GM18508 (cell line): ENCODE measurements at regions not wholly inside any gene's neighbourhood (a gene's known extent, or its start where the extent isn't known, plus 50 kb on each side); places are given as distances from the start of the nearest gene placed in this dataset.
"Not testable (repeated sequence)": the region's sequence is repeated elsewhere in the genome, so short reads cannot be mapped to it uniquely, and the experiment has no call there.

Experiments used
- ATAC-seq: cut with Tn5 transposase; IDR thresholded peaks from one replicate; pipeline ENCODE4 v1.9.1; 2021; ENCODE audit warnings: moderate number of reproducible peaks; ENCODE audit not compliant: insufficient read depth, unreplicated experiment

DNA sequence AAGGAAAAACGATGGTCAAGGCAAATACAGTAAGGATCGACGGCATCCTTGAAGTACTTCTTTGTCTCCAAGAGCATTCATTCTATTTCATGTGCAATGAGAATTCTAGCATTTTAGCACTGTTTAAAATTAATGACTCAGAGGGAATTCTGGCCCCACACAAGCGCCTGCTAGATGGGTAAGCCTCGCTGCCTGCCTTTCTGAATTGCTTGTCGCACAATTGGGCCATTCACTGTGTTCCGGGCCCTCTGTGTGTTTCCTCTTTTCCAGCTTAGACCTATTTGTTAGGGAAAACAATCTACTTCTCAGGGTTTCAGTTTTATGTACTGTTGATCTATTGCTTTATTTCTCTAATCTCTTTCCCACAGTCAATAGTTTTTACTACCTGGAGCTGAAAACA, 204.7 kb upstream of the ZNF32 start:
- ATAC-seq, result no peak

DNA sequence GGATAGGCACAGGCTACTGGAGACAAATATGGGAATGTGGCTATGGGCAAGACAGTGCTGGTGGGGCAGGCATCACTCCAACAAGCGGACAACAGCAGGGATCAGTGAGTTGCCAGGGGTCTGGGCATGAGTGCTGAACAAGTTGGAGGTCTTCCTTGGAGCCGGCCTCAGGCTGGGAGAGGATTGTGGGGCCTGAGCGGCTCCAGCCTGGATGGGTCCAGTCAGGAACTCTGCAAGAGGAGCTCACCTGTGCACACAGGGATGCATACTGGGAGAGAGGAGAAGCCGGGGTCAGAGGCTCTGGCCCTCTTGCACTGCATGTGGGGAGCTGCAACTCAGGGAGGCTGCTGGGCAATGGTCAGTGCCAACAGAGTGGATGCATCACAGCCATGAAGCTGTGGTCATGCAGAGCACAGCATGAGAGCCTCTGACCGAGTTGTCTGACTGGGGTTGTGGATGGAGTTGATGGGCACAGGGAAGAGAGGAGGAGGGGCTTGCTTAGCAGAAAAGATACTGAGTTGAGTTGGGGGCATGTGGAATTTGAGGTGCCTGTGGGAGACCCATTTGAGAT, 204.0 kb upstream of the ZNF32 start:
- no peak for ATAC-seq

DNA sequence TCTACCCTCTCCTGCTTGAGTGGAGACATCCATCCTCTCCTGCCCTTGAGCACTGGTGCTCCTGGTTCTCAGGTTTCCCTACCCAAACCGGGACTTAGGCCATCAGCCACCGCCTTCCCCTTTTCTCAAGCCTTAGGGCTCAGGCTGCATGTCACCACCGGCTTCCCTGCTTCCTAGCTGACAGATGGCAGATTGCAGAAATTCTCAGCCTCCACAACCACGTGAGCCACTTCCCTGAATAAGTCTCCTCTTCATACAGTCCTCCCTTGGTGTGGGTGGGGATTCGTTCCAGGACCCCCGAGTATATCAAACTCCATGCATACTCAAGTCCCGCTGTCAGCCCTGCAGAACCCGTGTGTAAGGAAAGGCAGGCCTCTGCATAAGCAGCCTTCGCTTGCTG, 203.5 kb upstream of the ZNF32 start:
- no peak for ATAC-seq

DNA sequence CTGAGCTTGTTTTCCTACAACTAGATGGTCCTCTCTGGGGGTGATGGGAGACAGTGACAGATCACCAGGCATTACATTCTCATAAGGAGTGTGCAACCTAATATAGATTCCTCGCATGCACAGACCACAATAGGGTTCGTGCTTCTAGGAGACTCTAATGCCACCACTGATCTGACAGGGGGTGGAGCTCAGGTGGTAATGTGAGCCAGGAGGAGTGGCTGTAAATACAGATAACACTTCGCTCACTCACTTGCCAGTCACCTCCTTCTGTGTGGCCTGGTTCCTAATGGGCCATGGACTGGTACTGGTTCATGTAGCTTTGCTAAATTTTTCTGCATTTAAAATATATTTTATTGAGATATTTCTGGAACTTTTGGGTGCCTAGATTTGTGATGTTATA, 202.3 kb upstream of the ZNF32 start:
- ATAC-seq, result no peak

DNA sequence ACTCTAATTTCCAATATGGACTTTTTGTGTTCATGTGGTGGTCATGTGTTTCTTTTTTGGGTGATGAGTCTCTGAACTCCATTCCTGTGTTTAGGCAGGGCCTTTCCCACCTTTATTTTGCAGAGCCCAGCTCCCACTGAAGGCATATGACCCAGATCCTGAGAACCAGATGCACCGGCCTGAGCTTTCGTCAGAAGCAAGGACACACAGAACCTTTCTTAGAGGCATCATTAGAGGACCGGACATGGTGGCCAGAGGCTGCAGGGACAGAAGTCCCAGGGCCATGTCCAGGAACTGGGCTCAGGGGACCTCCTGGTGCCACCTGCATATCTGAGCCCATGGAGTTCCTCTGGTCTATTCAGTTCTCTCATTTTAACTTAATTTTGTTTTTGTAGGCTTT, 200.9 kb upstream of the ZNF32 start:
- ATAC-seq, result no peak

DNA sequence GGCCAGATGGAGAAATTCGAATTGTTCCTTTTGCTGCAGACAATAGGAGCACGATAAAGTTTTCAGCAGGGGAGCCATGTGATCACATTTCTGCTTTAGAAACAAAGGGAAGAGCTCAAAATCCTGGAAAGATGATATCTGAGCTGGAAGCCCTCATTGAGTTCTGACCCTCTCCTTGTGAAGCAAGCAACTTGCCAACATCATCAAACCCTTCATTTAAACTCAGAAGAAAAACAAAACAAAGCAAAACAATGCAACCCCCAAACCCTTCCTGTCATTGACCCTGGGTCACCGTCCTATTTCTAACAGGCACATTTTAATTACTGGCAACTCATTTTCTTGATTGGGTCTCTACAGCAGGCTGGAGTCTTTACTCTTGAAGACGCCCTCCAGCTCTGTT, 198.3 kb upstream of the ZNF32 start:
- ATAC-seq, result no peak

DNA sequence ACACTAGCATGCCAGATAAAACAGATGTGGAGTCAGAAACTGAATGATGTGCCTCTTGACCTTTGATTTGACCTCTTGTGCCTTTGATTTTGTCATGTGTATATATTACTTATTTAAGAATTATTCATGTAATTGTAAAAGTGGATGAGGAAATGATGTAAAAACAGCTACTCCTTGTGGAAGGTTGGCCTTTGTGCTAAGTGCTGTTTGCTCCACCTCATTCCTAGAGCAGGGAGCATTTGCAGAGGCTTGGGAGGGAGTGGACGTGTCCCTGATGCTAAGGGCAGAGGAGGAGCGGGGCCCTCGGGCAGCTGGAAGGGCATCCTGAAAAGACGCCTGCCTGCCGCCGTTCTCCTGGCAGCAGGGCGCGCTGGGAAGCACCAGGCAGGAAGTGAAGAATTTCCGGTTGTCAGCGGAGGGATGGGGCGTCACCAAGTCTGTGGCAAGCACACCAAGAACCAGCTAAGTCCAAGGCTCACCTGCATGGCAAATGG, 197.6 kb upstream of the ZNF32 start:
- no peak for ATAC-seq

DNA sequence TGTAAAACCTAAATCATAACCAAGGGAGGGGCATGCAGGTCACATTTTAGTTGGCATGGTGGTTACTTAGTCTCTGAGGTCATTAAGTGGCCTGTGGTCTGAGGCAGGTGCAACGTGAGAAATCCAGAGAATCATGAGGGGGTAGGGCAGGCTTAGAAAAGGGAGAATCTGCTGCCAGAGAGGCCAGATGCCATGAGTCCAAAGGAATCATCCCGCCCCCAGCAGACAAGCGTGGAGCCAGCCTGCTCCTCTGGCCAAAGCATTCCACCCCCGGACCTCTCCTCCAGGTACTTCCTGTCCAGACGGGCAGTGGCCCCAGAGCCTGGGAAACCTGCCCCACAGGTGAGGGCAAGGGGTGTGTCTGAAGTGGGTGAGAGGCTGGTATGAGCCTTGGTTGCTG, 196.4 kb upstream of the ZNF32 start:
- no peak for ATAC-seq

DNA sequence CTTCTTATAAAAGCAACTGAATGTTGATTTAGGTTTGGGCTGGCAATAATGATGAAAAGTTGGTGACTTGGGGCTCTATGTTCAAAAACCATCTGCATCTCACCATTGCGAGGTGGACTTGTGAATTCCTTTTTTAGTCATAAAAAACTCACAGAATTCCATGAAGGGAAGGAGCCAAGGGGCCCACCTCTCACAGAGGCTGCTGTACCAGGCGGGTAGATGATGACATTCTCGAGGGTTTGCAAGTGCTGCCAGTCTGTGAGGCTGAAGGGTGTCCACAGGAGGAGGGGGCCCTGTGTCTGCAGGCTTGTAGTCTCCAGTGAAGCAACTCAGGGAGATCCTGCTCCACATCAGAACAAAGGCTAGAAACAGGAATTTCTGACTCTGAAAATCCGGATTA, 195.5 kb upstream of the ZNF32 start:
- ATAC-seq, result no peak

DNA sequence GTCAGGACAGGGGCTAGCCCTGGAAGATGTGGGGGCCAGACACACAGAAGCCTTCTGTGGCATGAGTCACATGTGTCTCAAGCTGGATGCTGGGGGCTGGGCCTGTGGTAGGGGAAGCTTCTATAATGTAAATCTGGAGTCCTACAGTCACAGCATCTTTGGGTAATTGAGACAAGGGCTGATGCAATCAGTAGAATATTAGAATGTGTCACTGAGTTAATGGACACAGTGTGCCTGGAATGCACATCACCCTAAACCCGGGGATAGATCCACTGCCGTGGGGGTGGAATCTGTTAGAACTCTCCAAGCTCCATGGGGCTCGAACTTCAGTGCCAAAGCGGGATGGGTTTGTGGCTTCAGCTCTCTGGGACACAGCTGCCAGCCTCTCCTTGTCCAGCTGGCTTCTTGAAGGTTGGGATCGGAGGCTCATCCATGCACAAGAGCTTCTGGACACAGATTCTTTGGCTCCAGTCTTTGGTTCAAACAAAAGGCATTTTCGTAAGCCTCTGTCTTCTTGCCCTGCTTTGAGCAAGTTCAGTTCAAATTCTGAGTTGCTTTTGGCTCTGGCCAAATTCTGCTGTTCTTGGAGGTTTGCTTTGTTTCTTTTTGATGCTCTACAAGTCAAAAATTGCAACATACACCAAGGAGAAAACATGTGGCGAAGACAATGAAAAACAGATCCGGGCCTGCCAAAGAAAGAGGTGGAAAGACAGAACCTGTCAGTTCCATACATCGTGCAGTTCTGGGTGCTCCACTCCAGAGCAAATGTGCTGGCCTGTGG, 194.8 kb upstream of the ZNF32 start:
- ATAC-seq, result no peak

DNA sequence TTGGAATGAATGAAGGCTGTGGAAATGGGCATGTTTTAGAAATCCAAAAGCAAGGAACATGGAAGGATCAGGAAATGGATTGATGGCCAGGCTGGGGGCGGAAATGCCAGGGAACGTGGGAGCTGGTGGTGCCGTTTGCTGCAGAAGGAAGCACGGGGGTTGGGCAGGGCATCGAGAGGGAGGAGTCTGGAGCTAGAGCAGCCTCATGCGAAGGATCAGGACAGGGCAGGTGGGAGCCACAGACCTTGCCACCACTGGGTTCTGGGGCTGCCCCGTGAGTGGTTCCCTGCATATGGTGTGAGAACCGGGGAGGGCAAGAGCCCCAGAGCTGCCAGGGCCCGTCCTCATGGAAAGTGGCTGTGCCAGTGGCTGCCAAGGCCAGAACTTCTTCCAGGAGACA, 193.8 kb upstream of the ZNF32 start:
- ATAC-seq, result no peak

DNA sequence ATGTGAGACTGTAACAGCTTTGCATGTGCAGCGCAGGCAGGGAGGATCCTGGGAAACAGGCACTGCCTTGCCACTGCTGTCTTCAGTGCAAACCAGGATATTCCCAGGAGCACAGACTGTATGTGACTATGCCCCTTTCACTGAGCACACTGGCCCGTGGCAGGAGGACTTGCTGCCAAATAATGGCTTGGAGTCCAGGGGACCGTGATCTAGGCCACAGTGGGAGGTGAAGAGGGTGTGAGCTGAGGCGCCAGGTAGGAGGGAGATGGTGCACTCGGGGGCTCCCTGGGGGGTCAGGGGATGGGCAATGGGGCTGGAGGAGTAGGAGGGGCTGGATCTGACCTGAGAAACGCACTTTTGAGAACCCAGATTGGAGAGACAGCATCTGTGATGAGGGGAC, 193.4 kb upstream of the ZNF32 start:
- ATAC-seq, result no peak

DNA sequence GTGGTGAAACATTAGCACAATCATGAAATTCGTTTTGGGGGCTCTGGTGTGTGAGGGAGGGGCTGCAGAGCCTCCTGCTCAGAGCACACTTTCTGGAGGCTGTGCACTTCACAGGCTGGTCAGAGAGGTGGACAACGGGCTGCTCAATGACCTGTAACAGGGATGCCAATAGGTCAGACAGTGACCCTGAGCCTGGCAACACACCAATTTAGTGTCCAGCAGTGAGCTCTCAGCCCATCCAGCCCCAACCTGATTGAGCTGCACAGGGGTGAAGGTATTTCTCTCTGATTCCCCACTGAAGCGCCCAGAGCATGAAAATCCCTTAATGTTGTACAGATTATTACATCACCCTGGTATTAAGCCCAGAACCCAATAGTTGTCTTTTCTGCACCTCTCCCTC, 191.3 kb upstream of the ZNF32 start:
- no peak for ATAC-seq

DNA sequence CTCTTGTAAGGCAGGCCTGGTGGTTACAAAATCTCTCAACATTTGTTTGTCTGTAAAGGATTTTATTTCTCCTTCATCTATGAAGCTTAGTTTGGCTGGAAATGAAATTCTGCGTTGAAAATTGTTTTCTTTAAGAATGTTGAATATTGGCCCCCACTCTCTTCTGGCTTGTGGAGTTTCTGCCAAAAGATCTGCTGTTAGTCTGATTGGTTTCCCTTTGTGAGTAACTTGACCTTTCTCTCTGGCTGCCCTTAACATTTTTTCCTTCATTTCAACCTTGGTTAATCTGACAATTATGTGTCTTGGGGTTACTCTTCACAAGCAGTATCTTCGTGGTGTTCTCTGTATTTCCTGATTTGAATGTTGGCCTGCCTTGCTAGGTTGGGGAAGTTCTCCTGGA, 186.1 kb upstream of the ZNF32 start:
- ATAC-seq, result not testable (repeated sequence)

DNA sequence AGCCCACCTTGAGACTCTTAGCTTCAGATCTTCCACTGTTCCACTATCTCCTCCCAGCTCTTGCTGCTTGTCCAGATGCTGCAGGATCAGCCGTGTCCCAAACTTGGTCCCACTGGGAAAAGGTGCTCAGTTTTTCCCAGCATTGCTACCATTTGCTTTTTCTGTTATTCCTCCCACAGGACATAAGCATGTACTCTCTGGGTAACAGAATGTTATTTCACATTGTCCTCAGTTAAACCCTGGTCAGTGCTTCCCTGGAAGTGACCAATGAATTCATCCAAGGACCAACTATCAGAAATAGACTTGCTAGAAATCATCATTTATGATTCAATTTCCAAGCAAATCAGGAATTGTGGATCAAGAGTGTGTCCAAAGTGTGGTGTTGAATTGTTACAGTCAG, 179.2 kb upstream of the ZNF32 start:
- no peak for ATAC-seq

DNA sequence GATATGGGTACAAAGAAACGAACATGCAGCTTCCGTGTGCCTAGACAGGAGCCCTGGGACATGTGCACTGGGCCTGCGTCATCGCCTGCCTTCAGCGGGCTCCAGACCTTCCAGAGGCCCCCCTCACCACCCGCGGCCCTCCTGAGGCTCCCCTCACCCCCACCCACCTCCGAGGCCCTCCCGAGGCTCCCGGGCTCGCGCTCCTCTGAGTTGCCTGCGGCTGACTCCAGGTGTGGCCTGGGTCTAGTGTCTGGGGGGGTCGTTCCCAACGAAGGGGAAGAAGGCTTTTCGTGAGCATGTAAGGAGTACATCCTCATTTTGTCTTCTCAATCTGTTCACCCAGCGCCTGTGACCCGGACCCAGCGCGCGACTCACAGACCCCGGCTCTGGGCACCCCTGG, 177.3 kb upstream of the ZNF32 start:
- ATAC-seq, result no peak

DNA sequence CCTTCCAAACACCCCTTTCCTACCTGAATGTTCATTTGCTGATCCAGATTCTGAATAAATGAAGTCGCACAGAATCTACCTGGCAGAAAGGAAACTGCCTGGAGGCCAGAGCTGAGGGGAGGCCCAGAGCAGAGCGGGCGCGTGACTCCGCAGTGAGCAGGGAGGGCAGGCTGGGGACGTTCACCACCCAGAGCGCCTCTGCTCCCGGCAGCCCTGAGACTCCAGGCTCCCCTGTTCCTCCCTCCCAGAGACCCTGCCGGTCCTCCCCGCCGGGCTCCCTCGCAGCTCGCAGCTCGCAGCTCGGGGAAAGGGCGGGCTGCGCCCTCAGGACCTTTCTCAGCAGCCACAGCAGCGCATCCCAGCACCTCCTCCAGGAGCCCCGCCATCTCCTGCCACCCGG, 176.7 kb upstream of the ZNF32 start:
- no peak for ATAC-seq

DNA sequence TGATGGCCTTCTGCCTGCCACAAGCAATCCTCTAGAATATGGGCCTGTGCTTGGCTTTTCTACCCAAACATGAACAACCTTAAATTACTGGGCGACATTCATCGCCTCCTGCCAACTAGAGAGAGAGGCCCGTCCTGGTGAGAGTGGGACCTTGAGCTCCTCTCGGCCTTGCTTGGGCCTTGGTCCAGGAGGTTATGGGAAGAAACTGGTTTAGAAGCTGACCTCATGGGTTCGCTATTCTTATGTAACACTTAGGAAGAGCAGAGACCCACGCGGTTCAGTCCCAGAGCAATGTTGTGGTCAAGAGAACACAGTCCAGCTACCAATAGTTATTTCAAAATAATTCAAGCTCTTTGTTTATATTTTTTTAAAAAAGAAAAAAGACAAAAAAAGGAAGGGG, 176.3 kb upstream of the ZNF32 start:
- ATAC-seq, result no peak

DNA sequence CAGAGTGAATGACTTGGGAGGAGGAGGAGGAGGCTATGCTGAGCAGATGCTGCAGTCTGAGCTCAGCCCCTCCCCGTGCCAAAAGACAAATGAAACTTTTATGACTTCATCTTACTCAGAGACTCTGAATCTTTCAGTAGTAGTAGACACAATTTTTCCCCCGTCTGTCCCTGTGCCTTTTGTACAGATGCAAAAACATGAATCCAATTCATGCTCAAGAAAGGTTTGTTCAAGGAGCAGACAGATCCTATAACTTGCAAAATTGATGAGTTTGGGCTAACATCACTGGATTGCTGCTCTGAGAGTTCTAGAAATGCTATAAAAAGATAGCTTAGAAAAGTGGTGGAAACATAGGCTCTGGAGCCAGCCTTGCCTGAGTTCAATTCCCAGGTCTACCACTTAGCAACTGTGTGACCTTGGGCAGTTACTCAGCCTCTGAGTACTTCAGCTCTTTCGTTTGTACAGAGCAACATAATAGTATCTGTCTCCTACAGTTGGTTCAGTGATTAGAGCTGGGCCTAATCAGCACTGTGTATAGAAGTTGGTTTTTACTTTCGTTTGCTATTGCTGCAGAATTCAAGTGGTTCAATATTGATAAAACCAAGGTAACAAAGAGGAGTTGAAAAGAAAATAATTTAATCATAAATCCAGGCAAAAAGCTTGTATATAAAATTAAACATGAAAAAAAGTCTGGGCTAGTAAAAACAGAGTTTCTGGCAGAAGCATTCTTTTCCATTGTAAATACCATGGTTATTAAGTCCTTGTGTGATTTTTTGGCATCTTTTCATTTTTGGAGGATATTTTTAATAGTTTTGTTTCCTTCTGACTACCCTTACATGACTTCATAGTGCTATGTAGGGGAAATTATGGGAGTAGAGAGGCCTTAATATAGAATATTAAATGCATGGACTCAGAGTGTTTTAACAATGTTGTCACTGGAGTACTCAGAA, 174.2 kb upstream of the ZNF32 start:
- ATAC-seq, result no peak

DNA sequence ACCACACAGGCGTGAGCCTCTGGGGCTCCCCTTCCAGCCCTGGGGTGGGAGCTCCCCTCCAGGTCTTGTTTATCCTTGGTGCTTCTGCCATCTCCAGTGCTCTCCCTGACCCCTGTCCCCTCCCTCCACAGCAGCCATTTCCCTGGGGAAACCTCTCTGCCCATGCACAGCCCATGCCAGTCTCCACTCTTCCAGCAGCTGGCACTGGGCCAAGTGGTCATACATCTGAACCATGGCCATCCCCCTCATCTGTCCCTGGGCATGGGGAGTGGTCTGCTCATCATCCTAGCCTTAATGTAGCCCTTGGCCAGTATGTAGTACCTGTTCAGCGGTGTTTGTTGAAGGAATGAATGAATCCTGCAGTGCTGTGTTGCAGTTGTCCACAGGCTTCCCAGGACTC, 172.4 kb upstream of the ZNF32 start:
- ATAC-seq, result no peak

DNA sequence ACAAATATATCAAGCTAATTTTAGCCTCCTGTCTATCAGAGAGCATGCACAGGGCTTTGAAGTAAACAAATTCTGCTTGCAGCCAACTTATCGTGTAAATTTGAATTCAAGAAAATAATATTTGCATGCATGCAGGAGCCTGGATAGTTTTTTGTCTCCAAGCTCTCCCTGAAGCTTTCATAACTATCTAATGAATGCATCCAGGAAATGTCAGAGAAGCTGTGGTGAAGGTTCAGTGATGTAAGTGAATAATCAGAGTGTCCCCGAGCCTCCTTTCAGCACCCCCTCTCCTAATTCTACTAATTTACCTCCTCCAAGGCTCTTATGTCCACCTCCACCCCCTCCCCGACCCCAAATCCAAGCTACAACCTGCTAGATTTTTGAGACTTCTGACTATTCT, 172.0 kb upstream of the ZNF32 start:
- ATAC-seq, result no peak
